Common myeloid progenitor, CD34-positive (primary cell): ENCODE measurements at regions not wholly inside any gene's neighbourhood (a gene's known extent, or its start where the extent isn't known, plus 50 kb on each side); places are given as distances from the start of the nearest gene placed in this dataset.

ENCODE experiments used
- CTCF ChIA-PET: fragments of 350-600 bp; sonication (Branson Sonifier 250); formaldehyde crosslinking; loops from one replicate; lab custom pipeline; 2021; ENCODE audit warnings: antibody characterized with exemption; lab: Charles Lee
- POLR2A ChIA-PET: fragments of 350-600 bp; sonication (Branson Sonifier 250); formaldehyde crosslinking; loops from one replicate; lab custom pipeline; 2021; ENCODE audit warnings: antibody characterized with exemption; lab: Charles Lee
- DNase-seq, 3 donors: peaks; one replicate each; pipeline versions ENCODE4 v3.0.0 to v3.0.0-alpha.2; 2013
- H3K27ac ChIP-seq, 2 experiments: 1 replicate in 1 of 2; 2 replicates in 1 of 2; pipeline ENCODE4 v1.7.0; 2013; ENCODE audit warnings: inconsistent platforms in 2 of 2, low read length in 2 of 2, mild to moderate bottlenecking in 2 of 2, low read depth in 1 of 2, moderate library complexity in 1 of 2; ENCODE audit not compliant: severe bottlenecking in 2 of 2, insufficient read depth in 1 of 2, poor library complexity in 1 of 2
- H3K27me3 ChIP-seq, 5 experiments: replicated peaks in 2 of 5; 1 replicate in 3 of 5; 2 replicates in 2 of 5; pipeline versions ENCODE4 v1.6.1 to v1.7.0; 2013; ENCODE audit warnings: low read length in 4 of 5, mild to moderate bottlenecking in 2 of 5, moderate library complexity in 2 of 5, inconsistent platforms in 1 of 5; ENCODE audit not compliant: insufficient read depth in 5 of 5, control insufficient read depth in 4 of 5
- H3K36me3 ChIP-seq, 4 experiments: 1 replicate in 2 of 4; 2 replicates in 2 of 4; pipeline versions ENCODE4 v1.6.1 to v1.7.0; 2013; ENCODE audit warnings: low read length in 3 of 4, control low read depth in 1 of 4, mild to moderate bottlenecking in 1 of 4; ENCODE audit not compliant: control insufficient read depth in 4 of 4, insufficient read depth in 4 of 4
- H3K4me1 ChIP-seq, 4 experiments: 1 replicate in 3 of 4; 2 replicates in 1 of 4; pipeline versions ENCODE4 v1.6.1 to v1.7.1; 2013; ENCODE audit warnings: low read length in 3 of 4, mild to moderate bottlenecking in 3 of 4, control low read depth in 1 of 4, inconsistent platforms in 1 of 4, moderate library complexity in 1 of 4; ENCODE audit not compliant: control insufficient read depth in 4 of 4, insufficient read depth in 4 of 4; ENCODE audit errors: control extremely low read depth in 1 of 4
- H3K4me3 ChIP-seq, 7 experiments: 1 replicate in 4 of 7; 2 replicates in 3 of 7; pipeline versions ENCODE4 v1.5.1 to v1.7.0; 2013; ENCODE audit warnings: mild to moderate bottlenecking in 7 of 7, low read length in 6 of 7, moderate library complexity in 6 of 7, inconsistent platforms in 2 of 7, low read depth in 2 of 7, control low read depth in 1 of 7; ENCODE audit not compliant: insufficient read depth in 4 of 7, control insufficient read depth in 1 of 7; ENCODE audit errors: extremely low read depth in 1 of 7
- H3K9me3 ChIP-seq, 5 experiments: 1 replicate in 4 of 5; 2 replicates in 1 of 5; pipeline versions ENCODE4 v1.6.1 to v1.7.1; 2013; ENCODE audit warnings: low read length in 4 of 5, mild to moderate bottlenecking in 2 of 5, inconsistent platforms in 1 of 5, low read depth in 1 of 5, moderate library complexity in 1 of 5; ENCODE audit not compliant: control insufficient read depth in 4 of 5, insufficient read depth in 2 of 5; ENCODE audit errors: control extremely low read depth in 1 of 5
- WGBS: methylation state at CpG from one replicate; pipeline ENCODE4 v1.1.5; 2013; ENCODE audit not compliant: insufficient coverage; 5-methylcytosine and 5-hydroxymethylcytosine counted together

- DNase-seq = no peak
- H3K27ac ChIP-seq = no peak overlapping the region
- CTCF ChIA-PET = no interaction called here
Measured at GRCh38 chr9:129453734-129454133, 167.2 kb downstream of the C9orf50 start.

GRCh38 chr9:129451669-129452068 lies 169.2 kb downstream of the C9orf50 start:
- no peak overlapping the region for H3K27ac ChIP-seq
- WGBS = 89% methylated on average over 9 of the region's 10 CpGs
- H3K9me3 ChIP-seq = peaks cover 0 to 4% (median 2%) of the 10 kb centered on the region in 5 experiments
- H3K4me3 ChIP-seq = no peak overlapping the region
- ChIA-PET CTCF (no interaction called here), POLR2A (no interaction called here)
- no peaks in the 10 kb centered on the region for H3K36me3 ChIP-seq
- no peak for DNase-seq
- H3K4me1 ChIP-seq = peaks cover 0 to 13% (median 0%) of the 10 kb centered on the region in 4 experiments
- H3K27me3 ChIP-seq = no peaks in the 10 kb centered on the region

More at GRCh38 chr9:129453734-129454133, 167.2 kb downstream of the C9orf50 start:
- Histone ChIP-seq H3K27me3 (no peaks in the 10 kb centered on the region), H3K4me3 (no peak overlapping the region), H3K36me3 (no peaks in the 10 kb centered on the region), H3K9me3 (no peaks in the 10 kb centered on the region), H3K4me1 (peaks cover 0 to 26% (median 12%) of the 10 kb centered on the region in 4 experiments)
- POLR2A ChIA-PET = no interaction called here

GRCh38 chr9:129451089-129451656 lies 169.7 kb downstream of the C9orf50 start:
- Histone ChIP-seq H3K4me3 (no peak overlapping the region), H3K27ac (no peak overlapping the region), H3K9me3 (peaks cover 0 to 6% (median 4%) of the 10 kb centered on the region in 5 experiments), H3K4me1 (peaks cover 0 to 13% (median 0%) of the 10 kb centered on the region in 4 experiments), H3K27me3 (no peaks in the 10 kb centered on the region), H3K36me3 (no peaks in the 10 kb centered on the region)
- POLR2A ChIA-PET = no interaction called here
- no peak for DNase-seq
- CTCF ChIA-PET = interaction anchor here (1.2 kb wide), 1 partner anchor 13 kb away, joined by 3 read pairs; no protein-coding TSS in a partner anchor
- 82% methylated on average over 16 of the region's 19 CpGs for WGBS

GRCh38 chr9:129449066-129449465 lies 171.8 kb downstream of the C9orf50 start:
- Histone ChIP-seq H3K4me1 (peaks cover 0 to 5% (median 0%) of the 10 kb centered on the region in 4 experiments), H3K4me3 (no peak overlapping the region), H3K27me3 (no peaks in the 10 kb centered on the region), H3K36me3 (no peaks in the 10 kb centered on the region), H3K27ac (no peak overlapping the region), H3K9me3 (peaks cover 0 to 9% (median 6%) of the 10 kb centered on the region in 5 experiments)
- DNase-seq = no peak
- ChIA-PET POLR2A (no interaction called here), CTCF (no interaction called here)
- 94% methylated on average over 10 of the region's 16 CpGs for WGBS

- WGBS = 84% methylated on average over 9 of the region's 14 CpGs
- H3K27ac ChIP-seq = no peak overlapping the region
- peak in 2 of 3 donors; percentile 49 to 59 for DNase-seq
- H3K4me1 ChIP-seq = peaks cover 0 to 9% (median 5%) of the 10 kb centered on the region in 4 experiments
- no peaks in the 10 kb centered on the region for H3K36me3 ChIP-seq
- no peak overlapping the region for H3K4me3 ChIP-seq
- CTCF ChIA-PET = interaction anchor here (1.3 to 1.4 kb wide), 2 partner anchors 8 to 12 kb away, joined by 3 read pairs; no protein-coding TSS in a partner anchor
- POLR2A ChIA-PET = no interaction called here
- H3K27me3 ChIP-seq = no peaks in the 10 kb centered on the region
- H3K9me3 ChIP-seq = peaks cover 0 to 9% (median 6%) of the 10 kb centered on the region in 5 experiments
Measured at GRCh38 chr9:129446828-129447550, 173.9 kb downstream of the C9orf50 start.

GRCh38 chr9:129445794-129446306 lies 175.1 kb downstream of the C9orf50 start:
- ChIA-PET POLR2A (no interaction called here), CTCF (interaction anchor here (1.4 kb wide), 1 partner anchor 10 kb away, joined by 3 read pairs; no protein-coding TSS in a partner anchor)
- Histone ChIP-seq H3K4me1 (peaks cover 0 to 7% (median 6%) of the 10 kb centered on the region in 4 experiments), H3K27me3 (no peaks in the 10 kb centered on the region), H3K36me3 (no peaks in the 10 kb centered on the region), H3K27ac (no peak overlapping the region), H3K4me3 (no peak overlapping the region), H3K9me3 (peaks cover 0 to 9% (median 6%) of the 10 kb centered on the region in 5 experiments)
- WGBS = 100% methylated on average over 7 of the region's 10 CpGs
- no peak for DNase-seq
